K562 (cell line): ENCODE measurements at regions not wholly inside any gene's neighbourhood (a gene's known extent, or its start where the extent isn't known, plus 50 kb on each side); places are given as distances from the start of the nearest gene placed in this dataset.

Experiments
- ATAC-seq: fragments of 200-7000 bp; cut with Tn5 transposase; 3 replicates; pipeline ENCODE4 v1.9.1; 2020; ENCODE audit warnings: moderate library complexity
- BruUV-seq: library from RNA; stranded (reverse); fragments of 400-500 nt; replicated peaks from 2 replicates; lab custom pipeline; 2021; lab: Mats Ljungman, UMichigan
- CTCF ChIA-PET: fragments of 300-600 bp; formaldehyde crosslinking; extraction: SDS; loops from one replicate; lab custom pipeline; 2021; ENCODE audit warnings: low intra/inter-chr PET ratio; lab: Yijun Ruan, JAX
- POLR2A ChIA-PET: fragments of 300-600, 350-650 bp; sonication (Branson Sonifier 250); formaldehyde crosslinking; extraction: SDS; loops from one replicate; lab custom pipeline; 2021; ENCODE audit warnings: antibody characterized with exemption, inconsistent platforms; lab: Yijun Ruan, JAX
- DNase-seq, 4 experiments: peaks; one replicate each; pipeline versions ENCODE4 v3.0.0 to v3.0.0-alpha.2; 2011 to 2018; ENCODE audit warnings: low spot score in 3 of 4, mixed read lengths in 3 of 4; ENCODE audit errors: extremely low read depth in 1 of 4
- FAIRE-seq: peaks from 2 replicates; lab custom pipeline; 2011; peaks lifted over from hg19 to GRCh38; lab: Jason Lieb, UNC
- H2AFZ ChIP-seq: 2 replicates; pipeline ENCODE4 v1.6.0; 2011; ENCODE audit warnings: low read depth, low read length, control low read depth, inconsistent platforms
- H3K27ac ChIP-seq: fragments of 200-600 bp; 3 replicates; pipeline ENCODE4 v1.8.0; 2011; ENCODE audit warnings: low read depth, mild to moderate bottlenecking, control low read depth, inconsistent platforms, low read length, moderate library complexity, mixed read lengths; ENCODE audit errors: extremely low read depth
- H3K27me3 ChIP-seq, 2 experiments: fragments of 300-600 bp in 1 of 2; 2 replicates in 1 of 2; 3 replicates in 1 of 2; pipeline versions ENCODE4 v1.6.0 to v1.8.0; 2011; ENCODE audit warnings: inconsistent platforms in 2 of 2, low read length in 2 of 2, mild to moderate bottlenecking in 1 of 2, mixed read lengths in 1 of 2, moderate library complexity in 1 of 2; ENCODE audit not compliant: control insufficient read depth in 2 of 2, insufficient read depth in 2 of 2
- H3K36me3 ChIP-seq: fragments of 300-600 bp; 3 replicates; pipeline ENCODE4 v1.8.0; 2011; ENCODE audit warnings: mild to moderate bottlenecking, low read length, inconsistent platforms; ENCODE audit not compliant: control insufficient read depth, insufficient read depth
- H3K4me1 ChIP-seq, 2 experiments: fragments of 200-600 bp in 1 of 2; replicated peaks in 1 of 2; 2 replicates in 1 of 2; 3 replicates in 1 of 2; pipeline versions ENCODE4 v1.5.1 to v1.8.0; 2011; ENCODE audit warnings: inconsistent platforms in 2 of 2, low read length in 2 of 2, mild to moderate bottlenecking in 1 of 2, mixed read lengths in 1 of 2, moderate library complexity in 1 of 2; ENCODE audit not compliant: control insufficient read depth in 2 of 2, insufficient read depth in 2 of 2
- H3K4me2 ChIP-seq: 2 replicates; pipeline ENCODE4 v1.6.1; 2011; ENCODE audit warnings: low read length, control low read depth, inconsistent platforms, mixed read lengths; ENCODE audit not compliant: insufficient read depth
- H3K4me3 ChIP-seq: fragments of 200-600 bp; sonication (generic), shearing (Covaris generic); 2 replicates; pipeline ENCODE4 v1.5.1; 2016; ENCODE audit warnings: control low read depth, inconsistent platforms
- H3K79me2 ChIP-seq: fragments of 200-600 bp; 3 replicates; pipeline ENCODE4 v1.8.0; 2011; ENCODE audit warnings: low read length, inconsistent platforms; ENCODE audit not compliant: control insufficient read depth, insufficient read depth
- H3K9ac ChIP-seq, 2 experiments: 2 replicates each; pipeline versions ENCODE4 v1.6.0 to v1.6.1; 2011; ENCODE audit warnings: low read depth in 2 of 2, low read length in 2 of 2, control low read depth in 1 of 2, inconsistent platforms in 1 of 2, mild to moderate bottlenecking in 1 of 2, mixed read lengths in 1 of 2; ENCODE audit not compliant: insufficient read depth in 1 of 2
- H3K9me1 ChIP-seq: one replicate; pipeline ENCODE4 v1.6.0; 2011; ENCODE audit warnings: inconsistent platforms, mild to moderate bottlenecking, low read length, moderate library complexity; ENCODE audit not compliant: control insufficient read depth, insufficient read depth
- H3K9me3 ChIP-seq: replicated peaks from 2 replicates; pipeline ENCODE4 v1.5.1; 2011; ENCODE audit warnings: low read depth, low read length, inconsistent platforms; ENCODE audit not compliant: control insufficient read depth, insufficient read depth
- H4K20me1 ChIP-seq: replicated peaks from 2 replicates; pipeline ENCODE4 v1.6.1; 2011; ENCODE audit warnings: low read length, inconsistent platforms, mixed read lengths; ENCODE audit not compliant: control insufficient read depth, insufficient read depth
- CEBPZ ChIP-seq: fragments of 150-350 bp; IDR thresholded peaks from 2 replicates; pipeline ENCODE4 v1.6.1; 2014; ENCODE audit warnings: low read depth, mild to moderate bottlenecking, low read length, borderline replicate concordance
- ETS1 ChIP-seq: conservative IDR thresholded peaks from 2 replicates; pipeline ENCODE4 v1.6.1; 2011; ENCODE audit warnings: low read depth, mild to moderate bottlenecking, low read length; ENCODE audit not compliant: control insufficient read depth
- PML ChIP-seq: IDR thresholded peaks from 2 replicates; pipeline ENCODE4 v1.6.1; 2012; ENCODE audit warnings: low read length, inconsistent platforms
- SIRT6 ChIP-seq: IDR thresholded peaks from one replicate; pipeline ENCODE4 v1.6.1; 2012; ENCODE audit warnings: low read depth, mild to moderate bottlenecking, control low read depth, inconsistent platforms, low read length, moderate library complexity
- SMARCC2 ChIP-seq: fragments of 450-650 bp; IDR thresholded peaks from 2 replicates; pipeline ENCODE4 v1.6.1; 2017; ENCODE audit warnings: antibody characterized with exemption, moderate library complexity, mild to moderate bottlenecking, low read depth
- STAT5A ChIP-seq: IDR thresholded peaks from 2 replicates; pipeline ENCODE4 v1.6.1; 2012; ENCODE audit warnings: low read length, inconsistent platforms, borderline replicate concordance
- TCFL5 ChIP-seq: fragments of 250-450 bp; sonication (Bioruptor Pico); conservative IDR thresholded peaks from 2 replicates; pipeline ENCODE4 v1.6.1; 2021; ENCODE audit warnings: mild to moderate bottlenecking, moderate library complexity, matching md5 sums
- ZBTB33 ChIP-seq: sonication (generic); formaldehyde crosslinking; IDR thresholded peaks from 2 replicates; pipeline ENCODE4 v1.8.1; 2023; ENCODE audit warnings: mild to moderate bottlenecking, missing genetic modification reagents
- ZKSCAN3 ChIP-seq: fragments of 250-450 bp; sonication (Bioruptor Pico); IDR thresholded peaks from 2 replicates; pipeline ENCODE4 v1.4.0; 2020
- ZNF507 ChIP-seq: conservative IDR thresholded peaks from 2 replicates; pipeline ENCODE4 v1.6.1; 2017; ENCODE audit warnings: missing genetic modification characterization, missing compliant biosample characterization
- ZNF655 ChIP-seq: fragments of 250-450 bp; sonication (Bioruptor Pico); IDR thresholded peaks from 2 replicates; pipeline ENCODE4 v1.5.0; 2021
- ZNF76 ChIP-seq: fragments of 250-450 bp; sonication (Bioruptor Pico); IDR thresholded peaks from 2 replicates; pipeline ENCODE4 v1.4.0; 2020; ENCODE audit warnings: mild to moderate bottlenecking, moderate library complexity, borderline replicate concordance
- ZNF778 ChIP-seq: fragments of 450-650 bp; formaldehyde crosslinking; IDR thresholded peaks from 2 replicates; pipeline ENCODE4 v1.4.0; 2020; ENCODE audit warnings: mild to moderate bottlenecking, moderate library complexity
- WGBS: fragments of 100-300 bp; shearing (Covaris generic); methylation state at CpG from one replicate; pipeline ENCODE4 v1.1.6; 2016; ENCODE audit warnings: low coverage, mixed read lengths; ENCODE audit not compliant: insufficient coverage; ENCODE audit errors: missing lambda C conversion rate; 5-methylcytosine and 5-hydroxymethylcytosine counted together
- in situ Hi-C: fragments of 300-500 bp; cut with MboI; formaldehyde crosslinking; loops from 4 replicates; pipeline ENCODE4 v1.15.0; 2018; ENCODE audit warnings: inconsistent platforms, mixed read lengths
- intact Hi-C: fragments of 100-400 bp; cut with micrococcal nuclease; formaldehyde crosslinking; loops from 2 replicates; pipeline ENCODE4 v1.14.2; 2022

DNA sequence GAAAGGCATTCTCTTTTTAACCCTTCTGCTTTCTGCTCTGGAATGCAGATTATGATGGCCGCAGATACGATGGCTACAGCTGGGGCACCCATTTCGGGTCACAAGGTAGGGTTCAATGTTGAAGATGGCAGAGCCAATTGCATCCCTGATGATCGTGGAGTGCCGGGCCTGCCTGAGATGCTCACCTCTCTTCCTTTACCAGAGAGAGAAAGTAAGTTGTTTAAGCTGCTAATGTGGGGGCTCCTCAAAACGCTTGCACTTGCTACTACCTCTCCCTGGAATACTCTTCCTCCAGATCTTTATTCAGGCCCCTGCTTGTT lies 50.8 kb upstream of the PRDM11 start:
- FAIRE-seq, result no peak
- Histone ChIP-seq H3K4me1 (no peaks in the 10 kb centered on the region; a peak in 2 of 5 replicates), H2AFZ (no peak overlapping the region), H3K27ac (no peak overlapping the region), H3K9me3 (no peaks in the 10 kb centered on the region), H3K9me1 (no peaks in the 10 kb centered on the region), H3K36me3 (no peaks in the 10 kb centered on the region), H3K79me2 (no peaks in the 10 kb centered on the region), H4K20me1 (peaks cover 20% of the 10 kb centered on the region), H3K9ac (no peak overlapping the region), H3K4me2 (no peak overlapping the region), H3K4me3 (no peak overlapping the region), H3K27me3 (peaks cover 0 to 26% of the 10 kb centered on the region in 2 experiments; a peak in 2 of 5 replicates)
- TF ChIP-seq PML, result no peak
- TF ChIP-seq ZNF778 (CRISPR knock-in tag), result no peak
- no peak for TF ChIP-seq SMARCC2
- TF ChIP-seq ZNF507, result no peak
- TF ChIP-seq ETS1, result no peak
- no peak for TF ChIP-seq STAT5A
- TF ChIP-seq ZNF655 (CRISPR knock-in tag), result no peak
- no peak for TF ChIP-seq CEBPZ
- no peak for TF ChIP-seq ZBTB33 (CRISPR knock-in tag)
- no peak for TF ChIP-seq ZKSCAN3 (CRISPR knock-in tag)
- no peak for TF ChIP-seq ZNF76 (CRISPR knock-in tag)
- TF ChIP-seq SIRT6, result no peak
- no peak for TF ChIP-seq TCFL5
- in situ Hi-C loops (no loop called here), intact Hi-C loops (no loop called here)
- WGBS, result 2% methylated on average over 6 of the region's 6 CpGs
- no peak for DNase-seq
- no peak for ATAC-seq
- no TSS peak for BruUV-seq
- CTCF ChIA-PET, result no interaction called here
- POLR2A ChIA-PET, result interaction anchor here (0.8 kb wide), 1 partner anchor 9 kb away, joined by 4 read pairs; no protein-coding TSS in a partner anchor
